K562 (cell line): ENCODE measurements at regions not wholly inside any gene's neighbourhood (a gene's known extent, or its start where the extent isn't known, plus 50 kb on each side); places are given as distances from the start of the nearest gene placed in this dataset.

ENCODE experiments used
- ETV5 ChIP-seq: sonication (generic); formaldehyde crosslinking; IDR thresholded peaks from 2 replicates; pipeline ENCODE4 v1.4.0; 2020; ENCODE audit warnings: low read depth, mild to moderate bottlenecking, missing genetic modification reagents
- GTF2F1 ChIP-seq: IDR thresholded peaks from 2 replicates; pipeline ENCODE4 v1.6.1; 2011; ENCODE audit warnings: low read depth, low read length, improper control_type of control experiment
- POLR2AphosphoS5 ChIP-seq: IDR thresholded peaks from 2 replicates; pipeline ENCODE4 v1.6.1; 2011; ENCODE audit warnings: mild to moderate bottlenecking, low read depth, low read length, moderate library complexity; ENCODE audit not compliant: control insufficient read depth, insufficient read depth
- RAD21 ChIP-seq, 2 experiments: fragments of 250-450 bp in 1 of 2; fragments of 450-650 bp in 1 of 2; sonication (Bioruptor Pico) in 1 of 2; formaldehyde crosslinking in 1 of 2; IDR thresholded peaks in 1 of 2; conservative IDR thresholded peaks in 1 of 2; 2 replicates each; pipeline versions ENCODE4 v1.4.0 to v1.8.0; 2020 to 2022; ENCODE audit warnings: mild to moderate bottlenecking in 2 of 2, moderate library complexity in 1 of 2
- SMC3 ChIP-seq: conservative IDR thresholded peaks from 2 replicates; pipeline ENCODE4 v1.6.1; 2011; ENCODE audit warnings: low read depth, low read length, improper control_type of control experiment; ENCODE audit not compliant: insufficient read depth
- SRSF7 ChIP-seq: fragments of 200-400 bp; formaldehyde crosslinking; optimal IDR thresholded peaks from 2 replicates; pipeline ENCODE3; 2017; ENCODE audit warnings: mild to moderate bottlenecking, low read depth, low read length
- YY1 ChIP-seq, 3 experiments: IDR thresholded peaks; 2 replicates each; pipeline ENCODE4 v1.6.1; 2011; ENCODE audit warnings: low read length in 2 of 3, mild to moderate bottlenecking in 2 of 3, moderate library complexity in 2 of 3, borderline replicate concordance in 1 of 3, control low read depth in 1 of 3, low read depth in 1 of 3; ENCODE audit not compliant: insufficient read depth in 3 of 3, insufficient replicate concordance in 2 of 3, control insufficient read depth in 1 of 3, insufficient read length in 1 of 3; ENCODE audit errors: extremely low read depth in 1 of 3
- ZNF274 ChIP-seq: IDR thresholded peaks from 2 replicates; pipeline ENCODE4 v1.6.1; 2011; ENCODE audit warnings: low read depth, mild to moderate bottlenecking, low read length, moderate library complexity, borderline replicate concordance
- TF ChIP-seq, protein P1 (sequence below): fragments of 250-450 bp; sonication (Bioruptor Pico); IDR thresholded peaks from 2 replicates; pipeline ENCODE4 v1.8.0; 2021; ENCODE audit warnings: mild to moderate bottlenecking, moderate library complexity

DNA sequence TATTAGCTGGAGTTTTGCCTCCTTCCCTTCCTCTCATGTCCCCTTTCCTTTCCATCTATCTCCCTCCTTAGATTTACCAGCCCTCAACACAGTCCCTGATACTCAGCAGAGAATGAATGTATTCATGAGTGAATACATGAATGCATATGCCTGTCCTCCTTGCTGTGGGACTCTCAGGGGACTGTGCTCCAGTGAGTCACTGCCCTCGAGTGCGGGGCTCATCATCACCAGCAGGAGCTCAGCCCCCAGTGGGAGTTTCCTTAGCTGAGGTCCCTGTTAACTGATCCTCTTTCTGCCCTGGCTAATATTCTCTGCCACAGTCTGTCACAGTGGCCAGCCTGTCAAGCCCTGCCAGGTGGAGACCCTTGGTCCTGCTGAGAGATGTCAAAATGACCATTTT is 104.9 kb upstream of the LHCGR start:
- TF ChIP-seq SRSF7 (no peak), GTF2F1 (no peak), ZNF274 (no peak), RAD21 (CRISPR knock-in tag; conservative IDR thresholded peaks at IDR 0.05 in 1 of 2, IDR thresholded peaks at IDR 0.05 in 1 of 2) (no peak), POLR2AphosphoS5 (no peak), ETV5 (no peak), SMC3 (no peak), YY1 (IDR thresholded peaks at IDR 0.05; ENCODE audit: borderline replicate concordance in 1 of 3, control insufficient read depth in 1 of 3, extremely low read depth in 1 of 3, insufficient read depth in 3 of 3, insufficient read length in 1 of 3, insufficient replicate concordance in 2 of 3, low read depth in 1 of 3, low read length in 2 of 3) (no peak)
- TF ChIP-seq, protein P1, sequence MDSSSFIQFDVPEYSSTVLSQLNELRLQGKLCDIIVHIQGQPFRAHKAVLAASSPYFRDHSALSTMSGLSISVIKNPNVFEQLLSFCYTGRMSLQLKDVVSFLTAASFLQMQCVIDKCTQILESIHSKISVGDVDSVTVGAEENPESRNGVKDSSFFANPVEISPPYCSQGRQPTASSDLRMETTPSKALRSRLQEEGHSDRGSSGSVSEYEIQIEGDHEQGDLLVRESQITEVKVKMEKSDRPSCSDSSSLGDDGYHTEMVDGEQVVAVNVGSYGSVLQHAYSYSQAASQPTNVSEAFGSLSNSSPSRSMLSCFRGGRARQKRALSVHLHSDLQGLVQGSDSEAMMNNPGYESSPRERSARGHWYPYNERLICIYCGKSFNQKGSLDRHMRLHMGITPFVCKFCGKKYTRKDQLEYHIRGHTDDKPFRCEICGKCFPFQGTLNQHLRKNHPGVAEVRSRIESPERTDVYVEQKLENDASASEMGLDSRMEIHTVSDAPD (CRISPR knock-in tag): no peak
